ENCODE measurements at regions not wholly inside any gene's neighbourhood (a gene's known extent, or its start where the extent isn't known, plus 50 kb on each side); places are given as distances from the start of the nearest gene placed in this dataset.
"Not testable (repeated sequence)": the region's sequence is repeated elsewhere in the genome, so short reads cannot be mapped to it uniquely, and the experiment has no call there.

DNA sequence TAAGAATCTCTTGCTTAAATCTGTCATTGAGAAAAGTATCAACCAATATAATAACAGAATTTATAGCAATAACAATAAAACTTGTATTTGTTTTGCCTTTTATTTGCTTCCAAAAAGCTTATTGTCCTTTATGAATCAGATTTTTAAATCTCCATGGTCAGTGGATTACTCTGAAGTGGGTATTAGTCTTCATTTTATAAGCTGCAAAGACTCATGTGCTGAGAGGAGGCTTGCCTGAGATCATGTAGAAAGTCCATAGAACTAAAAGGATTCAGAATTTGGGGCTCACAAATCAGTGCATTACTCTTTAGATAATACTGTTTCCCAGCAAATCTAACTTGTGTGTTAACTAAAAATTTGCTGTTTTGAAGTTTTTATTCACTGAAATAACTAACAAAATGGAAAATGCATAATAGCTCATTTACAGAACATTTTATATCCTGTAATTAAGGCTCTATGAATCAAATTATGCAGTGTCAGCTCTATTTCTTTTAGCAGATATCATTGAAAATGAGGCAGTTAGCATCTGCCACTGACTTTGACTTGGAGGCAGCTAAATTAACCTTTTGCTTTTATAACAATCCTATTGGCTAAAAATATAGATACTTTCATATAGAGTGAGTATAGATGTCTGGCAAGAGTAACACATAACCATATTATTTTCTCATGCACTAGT lies 781.1 kb upstream of the CITED2 start:
- H3K4me3 ChIP-seq, result no peak overlapping the region
- H3K9me3 ChIP-seq (ENCODE audit: low read depth), result no peaks in the 10 kb centered on the region
- H3K9me2 ChIP-seq (replicated peaks; ENCODE audit: insufficient read depth), result no peaks in the 10 kb centered on the region
- no peaks in the 10 kb centered on the region for H3K79me2 ChIP-seq
- DNase-seq (ENCODE audit: low spot score), result no peak
- H4K20me1 ChIP-seq (ENCODE audit: insufficient read depth, poor library complexity, severe bottlenecking), result no peaks in the 10 kb centered on the region
- H3K4me1 ChIP-seq (ENCODE audit: insufficient read depth), result no peaks in the 10 kb centered on the region
- no peaks in the 10 kb centered on the region for H3K36me3 ChIP-seq (replicated peaks; ENCODE audit: insufficient read depth, low read depth)
- H3K4me2 ChIP-seq, result no peak overlapping the region
- no peak overlapping the region for H2AFZ ChIP-seq
- no peak overlapping the region for H3K27ac ChIP-seq
- TF ChIP-seq, protein P1, sequence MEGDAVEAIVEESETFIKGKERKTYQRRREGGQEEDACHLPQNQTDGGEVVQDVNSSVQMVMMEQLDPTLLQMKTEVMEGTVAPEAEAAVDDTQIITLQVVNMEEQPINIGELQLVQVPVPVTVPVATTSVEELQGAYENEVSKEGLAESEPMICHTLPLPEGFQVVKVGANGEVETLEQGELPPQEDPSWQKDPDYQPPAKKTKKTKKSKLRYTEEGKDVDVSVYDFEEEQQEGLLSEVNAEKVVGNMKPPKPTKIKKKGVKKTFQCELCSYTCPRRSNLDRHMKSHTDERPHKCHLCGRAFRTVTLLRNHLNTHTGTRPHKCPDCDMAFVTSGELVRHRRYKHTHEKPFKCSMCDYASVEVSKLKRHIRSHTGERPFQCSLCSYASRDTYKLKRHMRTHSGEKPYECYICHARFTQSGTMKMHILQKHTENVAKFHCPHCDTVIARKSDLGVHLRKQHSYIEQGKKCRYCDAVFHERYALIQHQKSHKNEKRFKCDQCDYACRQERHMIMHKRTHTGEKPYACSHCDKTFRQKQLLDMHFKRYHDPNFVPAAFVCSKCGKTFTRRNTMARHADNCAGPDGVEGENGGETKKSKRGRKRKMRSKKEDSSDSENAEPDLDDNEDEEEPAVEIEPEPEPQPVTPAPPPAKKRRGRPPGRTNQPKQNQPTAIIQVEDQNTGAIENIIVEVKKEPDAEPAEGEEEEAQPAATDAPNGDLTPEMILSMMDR (IDR thresholded peaks at IDR 0.05; ENCODE audit: poor library complexity), result no peak
- TF ChIP-seq EZH2 (IDR thresholded peaks at IDR 0.05; ENCODE audit: borderline replicate concordance) (no peak), EZH2phosphoT487 (IDR thresholded peaks at IDR 0.05; ENCODE audit: low read depth, severe bottlenecking, unreplicated experiment) (no peak)
- no peaks in the 10 kb centered on the region for H3K27me3 ChIP-seq

DNA sequence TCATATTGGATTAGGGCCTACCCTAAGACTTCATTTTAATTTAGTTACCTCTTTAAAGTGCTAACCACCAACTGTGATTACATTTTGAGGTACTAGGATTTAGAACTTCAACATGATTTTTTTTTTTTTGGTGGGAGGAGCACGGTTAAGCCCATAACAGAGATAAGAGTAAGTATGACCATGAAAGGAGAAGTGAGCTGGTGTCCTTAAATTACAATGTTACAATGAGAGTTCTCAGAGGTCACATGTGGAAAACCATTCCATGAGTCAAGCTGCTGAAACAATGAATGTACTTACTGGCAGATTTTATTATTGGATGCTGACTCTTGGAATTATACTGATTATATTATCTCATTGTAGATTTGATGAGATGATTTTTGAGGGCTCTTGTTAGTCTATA lies 779.3 kb upstream of the CITED2 start:
- WGBS (ENCODE audit: low lambda C conversion rate, missing lambda C conversion rate), result 82% methylated on average over 1 of the region's 1 CpG
- no peak for TF ChIP-seq EZH2 (IDR thresholded peaks at IDR 0.05; ENCODE audit: borderline replicate concordance)
- no peak for TF ChIP-seq EZH2phosphoT487 (IDR thresholded peaks at IDR 0.05; ENCODE audit: low read depth, severe bottlenecking, unreplicated experiment)
- TF ChIP-seq, protein P1 (IDR thresholded peaks at IDR 0.05; ENCODE audit: poor library complexity), result no peak
- Histone ChIP-seq H4K20me1 (ENCODE audit: insufficient read depth, poor library complexity, severe bottlenecking) (no peaks in the 10 kb centered on the region), H3K9me3 (ENCODE audit: low read depth) (no peaks in the 10 kb centered on the region), H3K9me2 (replicated peaks; ENCODE audit: insufficient read depth) (no peaks in the 10 kb centered on the region), H2AFZ (no peak overlapping the region), H3K4me2 (no peak overlapping the region), H3K27me3 (no peaks in the 10 kb centered on the region), H3K4me3 (no peak overlapping the region), H3K4me1 (ENCODE audit: insufficient read depth) (no peaks in the 10 kb centered on the region), H3K79me2 (no peaks in the 10 kb centered on the region), H3K27ac (no peak overlapping the region), H3K36me3 (replicated peaks; ENCODE audit: insufficient read depth, low read depth) (no peaks in the 10 kb centered on the region)
- DNase-seq (ENCODE audit: low spot score), result no peak

DNA sequence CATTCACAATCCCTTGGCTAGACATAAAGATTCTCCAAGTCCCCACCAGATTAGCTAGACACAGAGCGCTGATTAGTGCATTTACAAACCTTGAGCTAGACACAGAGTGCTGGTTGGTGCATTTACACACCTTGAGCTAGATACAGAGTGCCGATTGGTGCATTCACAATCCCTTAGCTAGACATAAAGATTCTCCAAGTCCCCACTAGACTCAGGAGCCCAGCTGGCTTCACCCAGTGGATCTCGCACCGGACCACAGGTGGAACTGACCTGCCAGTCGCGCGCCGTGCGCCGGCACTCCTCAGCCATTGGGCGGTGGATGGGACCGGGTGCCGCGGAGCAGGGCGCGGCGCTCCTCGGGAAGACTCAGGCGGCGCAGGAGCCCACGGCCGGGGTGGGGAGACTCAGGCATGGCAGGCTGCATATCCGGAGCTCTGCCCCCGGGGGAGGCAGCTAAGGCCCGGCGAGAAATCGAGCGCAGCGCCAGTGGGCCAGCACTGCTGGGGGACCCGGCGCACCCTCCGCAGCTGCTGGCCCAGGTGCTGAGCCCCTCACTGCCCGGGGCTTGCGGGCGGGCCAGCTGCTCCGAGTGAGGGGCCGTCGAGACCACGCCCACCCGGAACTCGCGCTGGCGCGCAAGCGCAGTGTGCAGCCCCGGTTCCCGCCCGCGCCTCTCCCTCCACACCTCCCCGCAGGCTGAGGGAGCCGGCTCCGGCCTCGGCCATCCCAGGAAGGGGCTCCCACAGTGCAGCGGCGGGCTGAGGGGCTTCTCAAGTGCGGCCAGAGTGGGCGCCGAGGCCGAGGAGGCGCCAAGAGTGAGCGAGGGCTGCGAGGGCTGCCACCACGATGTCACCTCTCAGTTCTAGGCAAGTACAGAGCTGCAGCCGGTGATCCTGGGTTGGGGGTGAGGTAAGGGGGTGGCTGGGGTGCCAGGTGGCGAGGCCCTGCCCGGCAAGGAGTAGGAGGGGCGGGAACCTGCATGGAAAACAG lies 773.7 kb upstream of the CITED2 start:
- not testable (repeated sequence) for H3K27ac ChIP-seq; H3K4me1 ChIP-seq (ENCODE audit: insufficient read depth); DNase-seq (ENCODE audit: low spot score); H3K4me2 ChIP-seq; H3K9me3 ChIP-seq (ENCODE audit: low read depth); H4K20me1 ChIP-seq (ENCODE audit: insufficient read depth, poor library complexity, severe bottlenecking); H2AFZ ChIP-seq; H3K27me3 ChIP-seq; H3K4me3 ChIP-seq; H3K36me3 ChIP-seq (replicated peaks; ENCODE audit: insufficient read depth, low read depth); H3K79me2 ChIP-seq; H3K9me2 ChIP-seq (replicated peaks; ENCODE audit: insufficient read depth)
- over 99% methylated on average over 44 of the region's 67 CpGs for WGBS (ENCODE audit: low lambda C conversion rate, missing lambda C conversion rate)

DNA sequence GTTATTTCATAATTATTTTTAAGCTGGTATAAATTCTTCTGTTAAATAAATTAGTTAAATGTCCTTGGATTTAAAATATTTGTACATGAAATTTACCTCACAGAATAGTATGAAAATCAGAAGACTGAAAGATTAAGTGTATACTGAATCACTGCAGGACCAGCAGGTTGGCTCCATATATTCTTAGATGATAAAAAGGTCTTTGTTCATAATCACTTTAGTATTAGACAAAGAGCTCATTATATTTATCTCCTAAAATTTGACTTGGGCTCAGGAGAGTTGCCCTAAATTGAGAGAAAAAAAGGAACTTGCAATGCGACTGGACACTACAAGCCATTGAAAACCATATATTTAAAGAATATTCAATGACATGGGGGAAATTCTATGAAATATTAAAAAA lies 766.4 kb upstream of the CITED2 start:
- no peak overlapping the region for H3K4me2 ChIP-seq
- no peaks in the 10 kb centered on the region for H3K79me2 ChIP-seq
- no peaks in the 10 kb centered on the region for H3K9me2 ChIP-seq (replicated peaks; ENCODE audit: insufficient read depth)
- no peaks in the 10 kb centered on the region for H3K36me3 ChIP-seq (replicated peaks; ENCODE audit: insufficient read depth, low read depth)
- H3K4me3 ChIP-seq, result no peak overlapping the region
- H2AFZ ChIP-seq, result no peak overlapping the region
- H3K27me3 ChIP-seq, result no peaks in the 10 kb centered on the region
- 93% methylated on average over 1 of the region's 1 CpG for WGBS (ENCODE audit: low lambda C conversion rate, missing lambda C conversion rate)
- no peaks in the 10 kb centered on the region for H3K9me3 ChIP-seq (ENCODE audit: low read depth)
- H4K20me1 ChIP-seq (ENCODE audit: insufficient read depth, poor library complexity, severe bottlenecking), result no peaks in the 10 kb centered on the region
- no peak overlapping the region for H3K27ac ChIP-seq
- H3K4me1 ChIP-seq (ENCODE audit: insufficient read depth), result no peaks in the 10 kb centered on the region
- TF ChIP-seq EZH2phosphoT487 (IDR thresholded peaks at IDR 0.05; ENCODE audit: low read depth, severe bottlenecking, unreplicated experiment), result no peak
- TF ChIP-seq, protein P1 (IDR thresholded peaks at IDR 0.05; ENCODE audit: poor library complexity), result no peak
- TF ChIP-seq EZH2 (IDR thresholded peaks at IDR 0.05; ENCODE audit: borderline replicate concordance), result no peak
- no peak for DNase-seq (ENCODE audit: low spot score)

All from hepatocyte (in vitro differentiated cells).